ENCODE measurements at regions not wholly inside any gene's neighbourhood (a gene's known extent, or its start where the extent isn't known, plus 50 kb on each side); places are given as distances from the start of the nearest gene placed in this dataset.

GRCh38 chr7:19442016-19442785 is 266.6 kb downstream of the POLR1F start:
- DNase-seq: peak; percentile 8

GRCh38 chr7:19439517-19439916 is 269.3 kb downstream of the POLR1F start:
- DNase-seq: no peak

- DNase-seq: no peak
These were observed 271.4 kb downstream of the POLR1F start for GRCh38 chr7:19437446-19437845.

GRCh38 chr7:19427944-19428343 is 280.9 kb downstream of the POLR1F start:
- no peak for DNase-seq

- DNase-seq: no peak
These were observed 276.6 kb upstream of the FERD3L start for GRCh38 chr7:19421861-19422260.

- no peak for DNase-seq
These were observed 272.0 kb upstream of the FERD3L start for GRCh38 chr7:19417231-19417630.

- no peak for DNase-seq
These were observed 269.9 kb upstream of the FERD3L start for GRCh38 chr7:19415123-19415522.

- DNase-seq: peak; percentile 34
These were observed 268.3 kb upstream of the FERD3L start for GRCh38 chr7:19413443-19413965.

GRCh38 chr7:19410691-19411090 is 265.5 kb upstream of the FERD3L start:
- DNase-seq: no peak

- no peak for DNase-seq
These were observed 264.9 kb upstream of the FERD3L start for GRCh38 chr7:19410106-19410505.

- DNase-seq: no peak
These were observed 263.5 kb upstream of the FERD3L start for GRCh38 chr7:19408706-19409220.

- DNase-seq: no peak
These were observed 262.0 kb upstream of the FERD3L start for GRCh38 chr7:19407270-19407669.

- DNase-seq: no peak
These were observed 260.3 kb upstream of the FERD3L start for GRCh38 chr7:19405541-19405940.

GRCh38 chr7:19404912-19405329 is 259.7 kb upstream of the FERD3L start:
- peak; percentile 10 for DNase-seq

GRCh38 chr7:19403691-19404090 is 258.5 kb upstream of the FERD3L start:
- DNase-seq: no peak

GRCh38 chr7:19401461-19401860 is 256.2 kb upstream of the FERD3L start:
- no peak for DNase-seq

- no peak for DNase-seq
These were observed 255.6 kb upstream of the FERD3L start for GRCh38 chr7:19400758-19401254.

- DNase-seq: no peak
These were observed 252.7 kb upstream of the FERD3L start for GRCh38 chr7:19397911-19398310.

GRCh38 chr7:19392246-19392645 is 247.0 kb upstream of the FERD3L start:
- DNase-seq: no peak

- no peak for DNase-seq
These were observed 245.6 kb upstream of the FERD3L start for GRCh38 chr7:19390795-19391194.

GRCh38 chr7:19381321-19381720 is 236.1 kb upstream of the FERD3L start:
- peak; percentile 38 for DNase-seq

- no peak for DNase-seq
These were observed 233.1 kb upstream of the FERD3L start for GRCh38 chr7:19378345-19378714.

GRCh38 chr7:19377611-19378344 is 232.6 kb upstream of the FERD3L start:
- DNase-seq: peak; percentile 22
